Brain microvascular endothelial cell (primary cell): ENCODE measurements at regions not wholly inside any gene's neighbourhood (a gene's known extent, or its start where the extent isn't known, plus 50 kb on each side); places are given as distances from the start of the nearest gene placed in this dataset.

ENCODE experiments used
- DNase-seq: peaks from one replicate; pipeline ENCODE4 v3.0.0-alpha.2; 2020
- H3K27ac ChIP-seq: fragments of 250-450 bp; sonication (Bioruptor Pico); 2 replicates; pipeline ENCODE4 v1.5.1; 2020; ENCODE audit warnings: mild to moderate bottlenecking, moderate library complexity
- H3K27me3 ChIP-seq: fragments of 250-450 bp; sonication (Bioruptor Pico); replicated peaks from 2 replicates; pipeline ENCODE4 v1.5.1; 2020; ENCODE audit warnings: mild to moderate bottlenecking
- H3K36me3 ChIP-seq: fragments of 250-450 bp; sonication (Bioruptor Pico); replicated peaks from 2 replicates; pipeline ENCODE4 v1.5.1; 2020; ENCODE audit warnings: mild to moderate bottlenecking
- H3K4me3 ChIP-seq: 2 replicates; pipeline ENCODE4 v1.5.1; 2011; ENCODE audit warnings: low read depth, mild to moderate bottlenecking, control low read depth, low read length, moderate library complexity
- CTCF ChIP-seq: IDR thresholded peaks from 2 replicates; pipeline ENCODE4 v1.5.1; 2011; ENCODE audit warnings: low read depth, mild to moderate bottlenecking, moderate library complexity, low read length, control low read depth, inconsistent platforms; ENCODE audit errors: missing control alignments
- in situ Hi-C: cut with HindIII; loops from 2 replicates; pipeline ENCODE4 v1.10.0; 2017; ENCODE audit warnings: low sequenced_read_pairs, low pct_ligation_motif_present

DNA sequence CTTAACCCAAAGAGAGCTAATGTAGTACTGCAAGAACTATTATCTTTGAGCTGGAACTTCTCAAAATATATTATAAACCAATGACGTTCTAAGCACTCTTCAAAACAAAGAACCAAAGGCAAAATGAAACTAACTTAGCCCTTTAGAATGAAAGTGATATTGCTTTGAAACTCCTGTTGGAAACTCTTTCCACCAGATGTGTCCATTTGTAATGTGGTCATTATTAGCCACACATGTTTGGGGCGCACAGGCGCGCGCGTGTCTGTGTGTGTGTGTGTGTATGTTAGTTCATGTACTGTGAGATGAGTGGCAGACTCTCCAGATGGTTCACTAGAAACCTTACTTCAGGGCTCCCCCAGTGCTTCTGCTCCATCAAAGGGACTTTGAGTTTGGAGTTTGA, 323.4 kb downstream of the BCL11A start:
- in situ Hi-C loops = no loop called here

GRCh38 chr2:60226943-60227342, 326.5 kb downstream of the BCL11A start:
- in situ Hi-C loops = no loop called here
- H3K27ac ChIP-seq = no peak overlapping the region
- H3K36me3 ChIP-seq = no peaks in the 10 kb centered on the region
- no peak for TF ChIP-seq CTCF
- no peaks in the 10 kb centered on the region for H3K27me3 ChIP-seq
- DNase-seq = no peak
- H3K4me3 ChIP-seq = no peak overlapping the region

More for the DNA sequence above, 323.4 kb downstream of the BCL11A start:
- no peak overlapping the region for H3K27ac ChIP-seq
- H3K4me3 ChIP-seq = no peak overlapping the region
- H3K27me3 ChIP-seq = no peaks in the 10 kb centered on the region
- no peaks in the 10 kb centered on the region for H3K36me3 ChIP-seq
- no peak for DNase-seq
- no peak for TF ChIP-seq CTCF

DNA sequence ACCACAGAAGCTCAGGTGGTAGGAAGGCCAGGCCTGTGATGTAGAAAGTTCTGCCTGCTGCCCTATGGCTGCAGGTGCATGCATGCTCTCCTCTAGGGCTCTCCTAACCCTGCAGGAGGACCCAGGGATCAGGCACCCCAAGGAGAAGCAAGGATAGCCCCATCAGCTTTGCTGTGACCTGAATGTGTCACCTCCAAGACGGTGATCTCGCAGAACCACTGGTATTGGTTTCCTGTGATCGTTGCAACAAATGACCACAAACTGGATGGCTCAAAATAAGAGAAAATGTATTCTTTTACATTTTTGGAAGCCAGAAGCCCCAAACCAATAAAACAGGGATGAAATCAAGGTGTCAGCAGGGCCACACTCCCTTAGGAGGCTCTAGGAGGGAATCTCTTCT, 327.3 kb downstream of the BCL11A start:
- H3K27ac ChIP-seq = no peak overlapping the region
- H3K27me3 ChIP-seq = no peaks in the 10 kb centered on the region
- TF ChIP-seq CTCF = no peak
- no peak for DNase-seq
- H3K4me3 ChIP-seq = no peak overlapping the region
- H3K36me3 ChIP-seq = no peaks in the 10 kb centered on the region
- in situ Hi-C loops = no loop called here

GRCh38 chr2:60223859-60224258, 329.6 kb downstream of the BCL11A start:
- no peak for DNase-seq
- Histone ChIP-seq H3K27ac (no peak overlapping the region), H3K36me3 (no peaks in the 10 kb centered on the region), H3K27me3 (no peaks in the 10 kb centered on the region), H3K4me3 (no peak overlapping the region)
- in situ Hi-C loops = no loop called here
- TF ChIP-seq CTCF = no peak

DNA sequence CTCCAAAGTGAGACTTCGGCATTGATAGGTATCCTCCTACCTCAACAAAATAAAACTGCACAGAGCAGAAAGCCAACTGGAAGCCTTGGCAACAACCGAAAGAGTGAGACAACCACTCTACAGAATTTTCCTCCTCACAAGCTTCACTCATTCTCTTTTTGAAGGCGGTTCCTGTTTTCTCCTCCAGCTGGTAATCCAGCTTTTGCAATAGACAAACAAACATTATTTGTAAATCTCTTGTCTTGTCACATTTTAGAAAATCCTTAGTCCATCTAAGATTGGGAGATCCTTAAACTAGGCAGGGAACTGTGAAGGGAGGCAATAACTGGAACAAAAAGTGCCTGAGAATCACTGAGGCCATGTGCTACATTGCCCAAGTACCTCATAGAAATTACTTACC, 332.4 kb downstream of the BCL11A start:
- no peaks in the 10 kb centered on the region for H3K36me3 ChIP-seq
- H3K27me3 ChIP-seq = no peaks in the 10 kb centered on the region
- no peak overlapping the region for H3K4me3 ChIP-seq
- TF ChIP-seq CTCF = no peak
- no peak for DNase-seq
- no peak overlapping the region for H3K27ac ChIP-seq
- in situ Hi-C loops = no loop called here

- no peaks in the 10 kb centered on the region for H3K36me3 ChIP-seq
- DNase-seq = no peak
- in situ Hi-C loops = no loop called here
- no peak for TF ChIP-seq CTCF
- no peak overlapping the region for H3K27ac ChIP-seq
- no peaks in the 10 kb centered on the region for H3K27me3 ChIP-seq
- H3K4me3 ChIP-seq = no peak overlapping the region
These were observed 333.9 kb downstream of the BCL11A start for GRCh38 chr2:60219536-60219935.
